ENCODE measurements at regions not wholly inside any gene's neighbourhood (a gene's known extent, or its start where the extent isn't known, plus 50 kb on each side); places are given as distances from the start of the nearest gene placed in this dataset.
A peak's percentile ranks its signal among the peaks of the same experiment; 100 is the strongest.

- Histone ChIP-seq H3K9me3 (no peaks in the 10 kb centered on the region), H3K4me3 (peak overlapping the region in 2 of 12 donors; percentile 6 to 9), H3K4me1 (peaks cover 0 to 26% (median 6%) of the 10 kb centered on the region in 12 donors), H3K36me3 (no peaks in the 10 kb centered on the region), H3K27ac (peak overlapping the region in 3 of 12 donors; percentile 16 to 42 (median 34)), H3K27me3 (no peaks in the 10 kb centered on the region)
- 45 to 51% (median 49%) methylated on average over 18 of the region's 18 CpGs for WGBS, 4 donors
- peak; percentile 75 to 89 (median 84) for ATAC-seq
- intact Hi-C loops (cut with DNase I), result no loop called here
- peak; percentile 38 to 76 (median 74) for DNase-seq
- no peak for TF ChIP-seq POLR2A (IDR thresholded peaks at IDR 0.05)
- TF ChIP-seq, protein P1, sequence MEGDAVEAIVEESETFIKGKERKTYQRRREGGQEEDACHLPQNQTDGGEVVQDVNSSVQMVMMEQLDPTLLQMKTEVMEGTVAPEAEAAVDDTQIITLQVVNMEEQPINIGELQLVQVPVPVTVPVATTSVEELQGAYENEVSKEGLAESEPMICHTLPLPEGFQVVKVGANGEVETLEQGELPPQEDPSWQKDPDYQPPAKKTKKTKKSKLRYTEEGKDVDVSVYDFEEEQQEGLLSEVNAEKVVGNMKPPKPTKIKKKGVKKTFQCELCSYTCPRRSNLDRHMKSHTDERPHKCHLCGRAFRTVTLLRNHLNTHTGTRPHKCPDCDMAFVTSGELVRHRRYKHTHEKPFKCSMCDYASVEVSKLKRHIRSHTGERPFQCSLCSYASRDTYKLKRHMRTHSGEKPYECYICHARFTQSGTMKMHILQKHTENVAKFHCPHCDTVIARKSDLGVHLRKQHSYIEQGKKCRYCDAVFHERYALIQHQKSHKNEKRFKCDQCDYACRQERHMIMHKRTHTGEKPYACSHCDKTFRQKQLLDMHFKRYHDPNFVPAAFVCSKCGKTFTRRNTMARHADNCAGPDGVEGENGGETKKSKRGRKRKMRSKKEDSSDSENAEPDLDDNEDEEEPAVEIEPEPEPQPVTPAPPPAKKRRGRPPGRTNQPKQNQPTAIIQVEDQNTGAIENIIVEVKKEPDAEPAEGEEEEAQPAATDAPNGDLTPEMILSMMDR (IDR thresholded peaks at IDR 0.05), result no peak
Measured at GRCh38 chr5:160175438-160176218, 53.7 kb upstream of the FABP6 start.

- peaks cover 0 to 29% (median 8%) of the 10 kb centered on the region in 12 donors for H3K4me1 ChIP-seq
- H3K27me3 ChIP-seq, result no peaks in the 10 kb centered on the region
- TF ChIP-seq POLR2A (IDR thresholded peaks at IDR 0.05), result no peak
- TF ChIP-seq, protein P1 (IDR thresholded peaks at IDR 0.05), result no peak
- H3K27ac ChIP-seq, result peak overlapping the region in 2 of 12 donors; percentile 16 to 42
- intact Hi-C loops (cut with DNase I), result no loop called here
- DNase-seq, result no peak
- H3K4me3 ChIP-seq, result peak overlapping the region in 1 of 12 donors; percentile 6
- no peaks in the 10 kb centered on the region for H3K36me3 ChIP-seq
- no peak for ATAC-seq
- WGBS, 4 donors, result 82 to 97% (median 86%) methylated on average over 4 of the region's 4 CpGs
- no peaks in the 10 kb centered on the region for H3K9me3 ChIP-seq
Measured at GRCh38 chr5:160174780-160175437, 54.4 kb upstream of the FABP6 start.

- peaks cover 0 to 35% (median 13%) of the 10 kb centered on the region in 12 donors for H3K4me1 ChIP-seq
- no peaks in the 10 kb centered on the region for H3K36me3 ChIP-seq
- H3K27ac ChIP-seq, result no peak overlapping the region
- WGBS, 4 donors, result 90 to 94% (median 93%) methylated on average over 5 of the region's 5 CpGs
- H3K4me3 ChIP-seq, result no peak overlapping the region
- no peak for ATAC-seq
- no peak for DNase-seq
- intact Hi-C loops (cut with DNase I), result no loop called here
- TF ChIP-seq, protein P1 (IDR thresholded peaks at IDR 0.05), result no peak
- TF ChIP-seq POLR2A (IDR thresholded peaks at IDR 0.05), result no peak
- no peaks in the 10 kb centered on the region for H3K27me3 ChIP-seq
- no peaks in the 10 kb centered on the region for H3K9me3 ChIP-seq
Measured at GRCh38 chr5:160174290-160174689, 55.0 kb upstream of the FABP6 start.

- Histone ChIP-seq H3K27ac (peak overlapping the region in 2 of 12 donors; percentile 34 to 79), H3K36me3 (no peaks in the 10 kb centered on the region), H3K9me3 (no peaks in the 10 kb centered on the region), H3K4me3 (no peak overlapping the region), H3K4me1 (peaks cover 0 to 41% (median 16%) of the 10 kb centered on the region in 12 donors), H3K27me3 (no peaks in the 10 kb centered on the region)
- ATAC-seq, result peak in 2 of 4 donors; percentile 17 to 18
- WGBS, 4 donors, result 47 to 62% (median 54%) methylated on average over 2 of the region's 2 CpGs
- intact Hi-C loops (cut with DNase I), result no loop called here
- TF ChIP-seq POLR2A (IDR thresholded peaks at IDR 0.05), result no peak
- TF ChIP-seq, protein P1 (IDR thresholded peaks at IDR 0.05), result no peak
- no peak for DNase-seq
Measured at GRCh38 chr5:160171666-160172065, 52.4 kb upstream of the PWWP2A start.
